ENCODE measurements at regions not wholly inside any gene's neighbourhood (a gene's known extent, or its start where the extent isn't known, plus 50 kb on each side); places are given as distances from the start of the nearest gene placed in this dataset.
A peak's percentile ranks its signal among the peaks of the same experiment; 100 is the strongest.

DNA sequence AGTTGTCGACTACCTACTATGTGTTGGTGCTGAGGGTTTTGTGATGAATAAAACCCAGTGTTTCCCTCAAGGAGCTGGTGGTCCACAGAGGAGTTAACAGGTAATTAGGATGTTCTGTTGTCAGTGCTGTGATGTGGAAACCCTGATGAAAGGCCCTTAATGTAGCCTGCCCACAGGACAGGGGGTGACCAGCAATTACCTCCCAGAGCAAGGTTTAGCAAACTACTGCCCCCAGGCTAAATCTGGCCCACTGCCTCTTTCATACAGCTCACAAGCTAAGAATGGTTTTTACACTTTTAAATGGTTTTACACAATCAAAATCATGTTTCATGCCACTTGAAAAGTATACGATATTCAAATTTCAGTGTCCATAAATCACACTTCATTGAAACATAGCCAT lies 536.2 kb downstream of the MIAT start:
- no peak overlapping the region for H3K14ac ChIP-seq (ENCODE audit: low read length)
- H2BK5ac ChIP-seq (ENCODE audit: low read length) = no peak overlapping the region
- no peak overlapping the region for H2BK120ac ChIP-seq (ENCODE audit: low read depth, low read length)
- H3K27me3 ChIP-seq (ENCODE audit: control insufficient read depth in 3 of 3, insufficient read depth in 3 of 3, low read depth in 1 of 3, low read length in 3 of 3) = no peaks in the 10 kb centered on the region
- H4K91ac ChIP-seq (ENCODE audit: low read depth, low read length, poor library complexity) = no peak overlapping the region
- no CpG with 5 or more reads among the region's 2 CpGs for WGBS, 2 donors (ENCODE audit: extremely low coverage in 2 of 2, insufficient read length in 2 of 2, insufficient replicate concordance in 1 of 2)
- H3K18ac ChIP-seq (ENCODE audit: low read length) = no peak overlapping the region
- H3K9ac ChIP-seq (ENCODE audit: low read depth, low read length, poor library complexity) = no peak overlapping the region
- no peak overlapping the region for H3K4ac ChIP-seq (ENCODE audit: low read length)
- no peak overlapping the region for H2AK5ac ChIP-seq (ENCODE audit: low read depth, low read length)
- H3K27ac ChIP-seq (replicated peaks; ENCODE audit: low read length) = no peak overlapping the region
- H4K8ac ChIP-seq (ENCODE audit: low read depth, low read length) = no peak overlapping the region
- DNase-seq (ENCODE audit: low spot score) = no peak
- H3K23ac ChIP-seq (ENCODE audit: low read depth, low read length, poor library complexity) = no peak overlapping the region
- H3K79me1 ChIP-seq (ENCODE audit: low read depth, low read length) = no peaks in the 10 kb centered on the region
- no peak overlapping the region for H2BK15ac ChIP-seq (ENCODE audit: low read length)
- H3K4me2 ChIP-seq (ENCODE audit: insufficient read depth, low read length, poor library complexity, severe bottlenecking) = no peak overlapping the region
- H3K4me3 ChIP-seq (ENCODE audit: low read length in 2 of 2) = no peak overlapping the region
- no peaks in the 10 kb centered on the region for H3K36me3 ChIP-seq (replicated peaks in 1 of 2; ENCODE audit: control insufficient read depth in 2 of 2, insufficient read depth in 2 of 2, low read length in 2 of 2)
- no peaks in the 10 kb centered on the region for H3K4me1 ChIP-seq (ENCODE audit: control insufficient read depth in 2 of 2, insufficient read depth in 1 of 2, low read depth in 1 of 2, low read length in 2 of 2)
- no peak overlapping the region for H2AFZ ChIP-seq (ENCODE audit: low read length)
- peaks cover 2 to 9% of the 10 kb centered on the region in 2 donors for H3K9me3 ChIP-seq (replicated peaks in 1 of 2; ENCODE audit: control insufficient read depth in 2 of 2, insufficient read depth in 1 of 2, low read depth in 1 of 2, low read length in 2 of 2)
- H2BK12ac ChIP-seq (ENCODE audit: low read length) = no peak overlapping the region

DNA sequence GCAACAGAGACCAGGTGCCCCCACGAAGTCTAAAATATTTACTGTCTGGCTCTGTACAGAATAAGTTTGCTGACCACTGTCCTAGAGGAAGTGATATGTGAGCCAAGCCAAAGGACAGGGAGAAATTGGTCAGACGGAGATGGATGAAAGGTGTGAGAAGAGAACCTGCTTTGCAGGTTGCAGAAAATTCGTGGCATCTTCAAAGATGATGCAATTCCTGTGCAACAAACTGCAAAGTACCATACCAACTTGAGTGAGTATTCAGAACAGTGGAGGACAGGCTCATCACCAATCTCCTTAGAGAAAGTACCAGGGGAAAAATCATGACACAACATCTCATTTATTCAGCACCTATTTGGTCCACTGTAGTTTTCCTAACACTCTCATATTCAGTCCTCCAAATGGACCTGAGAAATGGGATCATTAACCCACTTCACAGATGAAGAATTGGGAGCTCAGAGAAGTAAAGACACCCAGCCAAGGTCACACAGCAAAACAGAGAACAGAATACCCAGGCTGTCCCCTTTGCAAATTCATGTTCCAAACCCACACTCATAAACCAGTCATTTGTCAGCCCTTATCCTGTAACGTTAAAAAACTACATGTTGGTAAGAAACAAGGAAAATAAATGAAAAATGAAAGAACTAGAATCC lies 536.8 kb downstream of the MIAT start:
- H3K18ac ChIP-seq (ENCODE audit: low read length) = no peak overlapping the region
- H3K14ac ChIP-seq (ENCODE audit: low read length) = no peak overlapping the region
- no peak overlapping the region for H2BK120ac ChIP-seq (ENCODE audit: low read depth, low read length)
- no peak overlapping the region for H3K4me2 ChIP-seq (ENCODE audit: insufficient read depth, low read length, poor library complexity, severe bottlenecking)
- H2BK15ac ChIP-seq (ENCODE audit: low read length) = no peak overlapping the region
- peaks cover 2 to 9% of the 10 kb centered on the region in 2 donors for H3K9me3 ChIP-seq (replicated peaks in 1 of 2; ENCODE audit: control insufficient read depth in 2 of 2, insufficient read depth in 1 of 2, low read depth in 1 of 2, low read length in 2 of 2)
- no peak overlapping the region for H4K8ac ChIP-seq (ENCODE audit: low read depth, low read length)
- H4K91ac ChIP-seq (ENCODE audit: low read depth, low read length, poor library complexity) = no peak overlapping the region
- WGBS, 2 donors (ENCODE audit: extremely low coverage in 2 of 2, insufficient read length in 2 of 2, insufficient replicate concordance in 1 of 2) = no CpG with 5 or more reads among the region's 4 CpGs
- H2AFZ ChIP-seq (ENCODE audit: low read length) = no peak overlapping the region
- peaks cover 2% of the 10 kb centered on the region in 2 donors for H3K4me1 ChIP-seq (ENCODE audit: control insufficient read depth in 2 of 2, insufficient read depth in 1 of 2, low read depth in 1 of 2, low read length in 2 of 2)
- H3K27ac ChIP-seq (replicated peaks; ENCODE audit: low read length) = no peak overlapping the region
- no peak for DNase-seq (ENCODE audit: low spot score)
- no peaks in the 10 kb centered on the region for H3K36me3 ChIP-seq (replicated peaks in 1 of 2; ENCODE audit: control insufficient read depth in 2 of 2, insufficient read depth in 2 of 2, low read length in 2 of 2)
- no peak overlapping the region for H3K9ac ChIP-seq (ENCODE audit: low read depth, low read length, poor library complexity)
- no peaks in the 10 kb centered on the region for H3K27me3 ChIP-seq (ENCODE audit: control insufficient read depth in 3 of 3, insufficient read depth in 3 of 3, low read depth in 1 of 3, low read length in 3 of 3)
- H3K79me1 ChIP-seq (ENCODE audit: low read depth, low read length) = no peaks in the 10 kb centered on the region
- no peak overlapping the region for H3K23ac ChIP-seq (ENCODE audit: low read depth, low read length, poor library complexity)
- H2BK12ac ChIP-seq (ENCODE audit: low read length) = no peak overlapping the region
- no peak overlapping the region for H3K4me3 ChIP-seq (ENCODE audit: low read length in 2 of 2)
- H2AK5ac ChIP-seq (ENCODE audit: low read depth, low read length) = no peak overlapping the region
- no peak overlapping the region for H2BK5ac ChIP-seq (ENCODE audit: low read length)
- no peak overlapping the region for H3K4ac ChIP-seq (ENCODE audit: low read length)

DNA sequence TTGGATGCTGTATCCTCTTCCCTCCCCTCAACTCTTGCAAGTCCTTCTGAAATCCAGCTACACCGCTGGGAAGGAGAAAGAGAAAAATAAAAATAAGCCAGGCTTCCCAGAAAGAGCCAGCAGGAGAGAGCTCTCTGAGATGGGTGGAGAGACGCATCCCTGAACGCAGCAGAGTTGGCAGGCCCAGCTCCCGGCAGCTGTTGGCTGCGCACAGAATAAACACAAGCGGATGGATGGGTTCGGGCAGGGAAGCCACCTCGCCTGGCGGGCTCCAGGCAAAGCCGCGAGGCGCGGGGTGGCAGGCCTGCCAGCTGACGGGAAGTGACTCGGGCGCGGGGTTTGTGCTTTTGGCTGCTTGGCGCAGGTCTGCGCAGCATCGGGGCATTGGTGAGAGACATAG lies 537.7 kb downstream of the MIAT start:
- no peak for DNase-seq (ENCODE audit: low spot score)
- Histone ChIP-seq H3K9me3 (replicated peaks in 1 of 2; ENCODE audit: control insufficient read depth in 2 of 2, insufficient read depth in 1 of 2, low read depth in 1 of 2, low read length in 2 of 2) (peaks cover 2 to 9% of the 10 kb centered on the region in 2 donors), H4K8ac (ENCODE audit: low read depth, low read length) (no peak overlapping the region), H3K36me3 (replicated peaks in 1 of 2; ENCODE audit: control insufficient read depth in 2 of 2, insufficient read depth in 2 of 2, low read length in 2 of 2) (no peaks in the 10 kb centered on the region), H4K91ac (ENCODE audit: low read depth, low read length, poor library complexity) (no peak overlapping the region), H3K4me3 (ENCODE audit: low read length in 2 of 2) (no peak overlapping the region), H3K4me2 (ENCODE audit: insufficient read depth, low read length, poor library complexity, severe bottlenecking) (no peak overlapping the region), H3K27ac (replicated peaks; ENCODE audit: low read length) (no peak overlapping the region), H2BK120ac (ENCODE audit: low read depth, low read length) (no peak overlapping the region), H3K4me1 (ENCODE audit: control insufficient read depth in 2 of 2, insufficient read depth in 1 of 2, low read depth in 1 of 2, low read length in 2 of 2) (peaks cover 2% of the 10 kb centered on the region in 2 donors), H3K79me1 (ENCODE audit: low read depth, low read length) (no peaks in the 10 kb centered on the region), H3K4ac (ENCODE audit: low read length) (no peak overlapping the region), H3K9ac (ENCODE audit: low read depth, low read length, poor library complexity) (no peak overlapping the region), H3K18ac (ENCODE audit: low read length) (peak overlapping the region; percentile 71), H3K23ac (ENCODE audit: low read depth, low read length, poor library complexity) (no peak overlapping the region), H2BK15ac (ENCODE audit: low read length) (peak overlapping the region; percentile 54), H3K14ac (ENCODE audit: low read length) (peak overlapping the region; percentile 6), H2BK12ac (ENCODE audit: low read length) (peak overlapping the region; percentile 88), H3K27me3 (ENCODE audit: control insufficient read depth in 3 of 3, insufficient read depth in 3 of 3, low read depth in 1 of 3, low read length in 3 of 3) (no peaks in the 10 kb centered on the region), H2BK5ac (ENCODE audit: low read length) (peak overlapping the region; percentile 18), H2AK5ac (ENCODE audit: low read depth, low read length) (no peak overlapping the region), H2AFZ (ENCODE audit: low read length) (no peak overlapping the region)
- WGBS, 2 donors (ENCODE audit: extremely low coverage in 2 of 2, insufficient read length in 2 of 2, insufficient replicate concordance in 1 of 2) = no CpG with 5 or more reads among the region's 20 CpGs

DNA sequence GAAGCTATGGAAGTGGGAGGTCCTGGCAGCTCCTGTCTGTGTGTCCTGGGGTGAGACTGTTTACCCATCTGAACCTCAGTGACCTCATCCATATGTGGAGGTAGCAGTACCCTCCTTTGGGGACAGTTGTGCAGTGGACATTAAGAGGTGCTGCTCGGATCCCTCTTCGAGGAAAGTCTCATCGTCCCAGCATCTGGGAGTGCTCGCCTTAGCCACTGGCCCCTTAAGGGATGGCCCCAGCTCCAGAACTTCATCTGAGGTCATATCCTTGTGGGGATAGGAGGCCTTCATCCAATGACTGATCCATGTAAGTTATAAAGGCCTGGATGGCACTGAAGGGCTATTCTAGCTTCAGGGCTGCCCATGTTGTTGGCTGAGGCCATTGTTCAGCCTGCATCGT lies 538.1 kb downstream of the MIAT start:
- no peak overlapping the region for H2AK5ac ChIP-seq (ENCODE audit: low read depth, low read length)
- H3K4me2 ChIP-seq (ENCODE audit: insufficient read depth, low read length, poor library complexity, severe bottlenecking) = no peak overlapping the region
- peak overlapping the region; percentile 11 for H3K18ac ChIP-seq (ENCODE audit: low read length)
- no peak for DNase-seq (ENCODE audit: low spot score)
- H2BK15ac ChIP-seq (ENCODE audit: low read length) = peak overlapping the region; percentile 54
- no CpG with 5 or more reads among the region's 5 CpGs for WGBS, 2 donors (ENCODE audit: extremely low coverage in 2 of 2, insufficient read length in 2 of 2, insufficient replicate concordance in 1 of 2)
- no peak overlapping the region for H3K27ac ChIP-seq (replicated peaks; ENCODE audit: low read length)
- peaks cover 2 to 9% of the 10 kb centered on the region in 2 donors for H3K9me3 ChIP-seq (replicated peaks in 1 of 2; ENCODE audit: control insufficient read depth in 2 of 2, insufficient read depth in 1 of 2, low read depth in 1 of 2, low read length in 2 of 2)
- H4K8ac ChIP-seq (ENCODE audit: low read depth, low read length) = no peak overlapping the region
- H3K14ac ChIP-seq (ENCODE audit: low read length) = peak overlapping the region; percentile 6
- H3K9ac ChIP-seq (ENCODE audit: low read depth, low read length, poor library complexity) = no peak overlapping the region
- no peaks in the 10 kb centered on the region for H3K36me3 ChIP-seq (replicated peaks in 1 of 2; ENCODE audit: control insufficient read depth in 2 of 2, insufficient read depth in 2 of 2, low read length in 2 of 2)
- peak overlapping the region; percentile 18 for H2BK5ac ChIP-seq (ENCODE audit: low read length)
- no peak overlapping the region for H3K23ac ChIP-seq (ENCODE audit: low read depth, low read length, poor library complexity)
- no peak overlapping the region for H4K91ac ChIP-seq (ENCODE audit: low read depth, low read length, poor library complexity)
- H3K4ac ChIP-seq (ENCODE audit: low read length) = no peak overlapping the region
- H2AFZ ChIP-seq (ENCODE audit: low read length) = no peak overlapping the region
- H3K27me3 ChIP-seq (ENCODE audit: control insufficient read depth in 3 of 3, insufficient read depth in 3 of 3, low read depth in 1 of 3, low read length in 3 of 3) = no peaks in the 10 kb centered on the region
- H2BK12ac ChIP-seq (ENCODE audit: low read length) = peak overlapping the region; percentile 88
- H3K4me1 ChIP-seq (ENCODE audit: control insufficient read depth in 2 of 2, insufficient read depth in 1 of 2, low read depth in 1 of 2, low read length in 2 of 2) = peaks cover 2% of the 10 kb centered on the region in 2 donors
- H2BK120ac ChIP-seq (ENCODE audit: low read depth, low read length) = no peak overlapping the region
- H3K4me3 ChIP-seq (ENCODE audit: low read length in 2 of 2) = no peak overlapping the region
- no peaks in the 10 kb centered on the region for H3K79me1 ChIP-seq (ENCODE audit: low read depth, low read length)

Data from neuronal stem cell (in vitro differentiated cells).